ENCODE measurements at regions not wholly inside any gene's neighbourhood (a gene's known extent, or its start where the extent isn't known, plus 50 kb on each side); places are given as distances from the start of the nearest gene placed in this dataset.

DNA sequence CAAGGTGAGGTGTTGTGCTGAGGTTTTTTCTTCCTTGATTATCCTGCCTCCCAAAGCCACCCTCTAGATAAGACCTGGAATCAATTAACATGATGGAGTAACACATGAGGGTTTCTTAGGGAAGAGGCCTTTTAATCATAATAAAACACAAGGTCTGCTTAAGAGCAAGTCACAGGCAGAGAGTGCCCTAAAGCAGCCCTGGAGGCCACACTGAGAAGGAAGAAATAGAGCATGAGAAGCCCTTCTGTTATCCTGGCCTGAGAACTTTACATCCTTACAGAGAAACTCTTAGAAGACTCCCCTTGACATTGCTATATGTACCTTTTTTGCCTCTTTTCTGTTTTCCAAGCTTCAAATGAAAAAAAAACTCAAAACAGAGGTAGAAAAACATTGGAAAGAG is 132.3 kb downstream of the CEP57L1 start:
- DNase-seq (ENCODE audit: low spot score) = no peak

DNA sequence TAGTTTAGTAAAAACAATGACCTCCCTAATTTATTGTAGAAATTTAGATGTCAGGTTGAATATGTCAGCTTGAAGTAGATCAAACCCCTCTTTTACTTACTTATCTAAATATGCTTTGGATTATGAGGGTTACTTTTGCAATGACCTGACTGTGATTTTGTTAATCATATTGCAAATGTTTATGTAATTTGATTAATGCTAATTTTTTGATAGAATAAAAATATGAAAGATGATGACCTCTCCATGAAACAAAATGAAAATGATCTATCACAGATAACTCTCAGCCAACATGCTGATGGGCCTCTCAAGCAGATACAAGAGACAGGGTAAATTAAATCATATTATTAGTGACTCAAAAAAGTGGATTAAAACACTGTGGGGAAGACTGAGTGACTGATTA is 131.0 kb downstream of the CEP57L1 start:
- no peak for DNase-seq (ENCODE audit: low spot score)

DNA sequence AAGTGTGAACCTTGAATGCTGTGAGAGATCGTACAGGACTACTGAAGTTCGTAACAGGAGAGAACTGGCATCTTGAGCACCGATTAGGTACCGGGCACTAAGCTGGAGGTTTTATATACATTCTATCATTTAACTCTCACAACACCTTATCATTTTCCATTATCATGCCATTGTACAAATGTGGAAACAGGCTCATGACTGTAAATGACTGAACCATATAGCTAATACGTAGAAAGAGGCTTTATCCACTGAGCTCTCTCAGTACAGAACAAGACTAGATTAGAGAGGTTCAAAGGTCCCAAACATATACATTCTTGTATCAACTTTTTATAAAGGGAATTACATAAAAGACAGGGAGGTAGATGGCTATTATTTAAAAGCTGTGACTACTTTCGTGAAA is 130.6 kb downstream of the CEP57L1 start:
- DNase-seq (ENCODE audit: low spot score) = no peak

DNA sequence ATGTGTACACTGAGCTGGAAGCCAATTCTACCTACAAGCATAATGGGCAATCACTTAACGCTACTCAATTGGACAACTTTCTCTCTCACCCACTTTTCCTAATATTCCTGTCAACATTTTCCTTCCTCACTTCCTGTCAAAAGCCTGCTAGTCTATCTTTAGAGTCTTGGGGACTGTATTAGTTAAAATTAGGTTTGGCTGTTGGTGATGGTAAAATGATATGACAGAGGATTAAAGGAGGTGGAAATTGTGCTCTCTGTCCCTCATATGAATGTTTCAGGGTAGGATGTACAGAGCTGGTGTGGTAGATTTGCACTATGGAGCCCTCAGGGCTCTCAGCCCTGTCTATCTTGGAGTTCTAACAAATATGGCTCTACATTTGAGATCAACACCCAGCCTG is 129.7 kb downstream of the CEP57L1 start:
- no peak for DNase-seq (ENCODE audit: low spot score)

DNA sequence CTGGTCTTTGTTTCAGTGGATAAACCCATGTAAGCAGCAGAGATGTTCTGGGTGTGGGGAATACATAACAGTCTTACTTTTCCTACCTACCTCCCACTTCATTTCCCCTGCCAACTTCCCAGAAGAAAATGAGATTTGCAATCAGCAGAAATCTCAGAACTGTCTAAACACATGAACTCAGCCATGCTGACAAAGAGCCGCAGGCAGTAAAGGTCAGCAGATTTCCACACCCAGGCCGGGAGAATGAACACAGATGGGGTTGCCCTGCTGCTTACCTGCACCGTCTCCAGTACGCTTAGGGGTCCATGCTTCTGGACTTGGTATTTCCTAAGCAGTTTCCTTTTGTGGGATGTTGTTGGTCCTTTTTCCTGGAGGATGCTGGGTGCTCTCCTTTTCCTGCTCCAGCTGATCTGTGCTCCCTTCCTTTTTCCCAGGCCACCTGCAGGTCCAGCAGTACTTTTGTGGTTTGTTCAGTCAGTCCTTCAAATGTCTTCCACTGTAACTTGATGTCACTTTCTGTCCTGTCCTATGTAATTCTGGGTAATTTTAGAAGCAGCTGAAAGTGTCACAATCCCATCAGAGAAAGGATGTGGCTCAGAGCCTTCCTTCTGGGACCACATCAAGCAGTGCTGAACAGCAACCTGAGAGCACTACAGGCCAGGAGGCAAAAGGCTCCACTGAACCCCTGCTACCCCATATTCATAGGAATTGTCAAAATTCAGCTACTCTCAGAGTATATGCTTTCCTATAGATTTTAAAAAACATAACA is 129.0 kb downstream of the CEP57L1 start:
- DNase-seq (ENCODE audit: low spot score) = no peak

DNA sequence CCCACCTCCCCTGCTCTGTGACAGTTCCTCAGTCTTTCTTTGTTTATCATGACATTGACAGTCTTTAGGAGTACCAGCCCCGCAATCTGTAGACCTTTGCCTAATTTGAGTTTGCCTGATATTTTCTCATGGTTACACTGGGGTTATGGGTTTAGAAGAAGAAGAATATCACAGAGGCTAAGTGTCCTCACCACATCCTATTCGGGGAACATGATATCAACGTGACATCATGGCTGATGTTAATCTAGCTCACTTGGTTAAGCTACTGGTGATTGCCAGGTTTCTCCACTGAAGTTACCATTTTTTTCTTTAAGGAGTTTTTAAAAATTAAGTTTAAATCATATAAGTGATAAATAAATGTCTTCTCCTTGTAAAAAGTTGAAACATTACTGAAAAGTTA is 127.5 kb downstream of the CEP57L1 start:
- DNase-seq (ENCODE audit: low spot score) = no peak

DNA sequence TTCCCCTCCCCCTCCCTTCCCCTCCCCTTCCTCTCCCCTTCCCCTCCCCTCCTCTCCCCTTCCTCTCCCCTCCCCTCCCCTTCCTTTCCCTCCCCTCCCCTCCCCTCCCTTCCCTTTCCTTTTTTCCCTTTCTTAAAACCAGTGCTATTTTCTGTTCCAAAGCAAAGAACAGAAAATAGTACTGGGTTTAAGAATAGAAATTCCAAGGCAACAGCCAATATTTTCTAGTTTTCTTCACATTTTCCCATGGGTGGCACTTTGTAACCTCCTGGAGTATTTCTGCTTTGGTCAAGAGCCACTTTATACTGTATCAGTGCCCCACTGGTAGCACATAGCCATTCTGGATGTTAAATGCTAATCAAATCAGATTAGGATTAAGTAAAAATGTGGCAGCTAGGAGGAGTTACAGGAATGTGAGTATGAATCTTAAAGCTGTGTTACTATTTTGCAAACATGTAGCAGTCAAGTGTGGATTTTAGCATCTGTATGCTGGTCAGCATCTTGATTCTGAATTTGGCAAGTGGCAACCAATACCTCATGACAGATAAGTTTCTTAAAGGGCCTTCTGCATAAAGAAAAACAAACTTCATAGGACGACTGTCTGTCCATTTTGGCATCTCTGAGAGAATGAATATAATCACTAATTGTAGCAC is 126.4 kb downstream of the CEP57L1 start:
- DNase-seq (ENCODE audit: low spot score) = no peak
